Esophagus squamous epithelium (tissue), 4 donors: ENCODE measurements at regions not wholly inside any gene's neighbourhood (a gene's known extent, or its start where the extent isn't known, plus 50 kb on each side); places are given as distances from the start of the nearest gene placed in this dataset.

Experiments
- CTCF ChIP-seq, 6 experiments: fragments of 450-650 bp in 4 of 6; fragments of 200-600 bp in 2 of 6; sonication (generic) in 2 of 6; IDR thresholded peaks; one replicate each; pipeline ENCODE4 v1.5.1; 2016 to 2019; ENCODE audit warnings: antibody characterized with exemption in 6 of 6, mild to moderate bottlenecking in 4 of 6, moderate library complexity in 4 of 6
- POLR2A ChIP-seq, 4 donors: fragments of 450-650 bp; IDR thresholded peaks; one replicate each; pipeline ENCODE4 v1.6.1; 2017; ENCODE audit warnings: antibody characterized with exemption in 4 of 4, mild to moderate bottlenecking in 4 of 4, moderate library complexity in 3 of 4

DNA sequence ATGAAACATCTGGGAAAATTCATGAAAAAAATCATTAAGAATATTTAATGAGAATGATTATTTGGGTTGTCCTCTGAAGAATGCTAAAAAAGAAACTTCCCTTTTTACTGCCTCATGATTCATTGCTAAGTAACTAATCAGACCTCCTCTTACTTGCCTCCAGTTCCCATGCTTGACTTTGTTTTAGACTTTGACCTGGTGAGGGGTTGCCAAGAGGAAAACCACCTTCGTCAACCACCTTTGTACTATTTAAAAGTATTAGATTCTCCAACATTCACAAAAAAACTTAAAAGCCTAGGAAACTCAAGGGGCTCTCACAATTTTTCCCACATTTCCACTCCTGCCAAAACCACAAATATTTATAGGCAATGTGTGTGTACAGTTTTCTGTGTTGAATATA, 115.2 kb upstream of the ST8SIA4 start:
- no peak for TF ChIP-seq CTCF (IDR thresholded peaks at IDR 0.05)
- no peak for TF ChIP-seq POLR2A (IDR thresholded peaks at IDR 0.05)
